Gastrocnemius medialis (tissue), 4 donors: ENCODE measurements at regions not wholly inside any gene's neighbourhood (a gene's known extent, or its start where the extent isn't known, plus 50 kb on each side); places are given as distances from the start of the nearest gene placed in this dataset.

Experiments used
- CTCF ChIP-seq, 5 experiments: fragments of 450-650 bp in 3 of 5; fragments of 200-600 bp in 2 of 5; sonication (generic) in 2 of 5; IDR thresholded peaks in 4 of 5; conservative IDR thresholded peaks in 1 of 5; 1 replicate in 4 of 5; 2 replicates in 1 of 5; pipeline ENCODE4 v1.5.1; 2016 to 2019; ENCODE audit warnings: antibody characterized with exemption in 5 of 5, mild to moderate bottlenecking in 3 of 5, moderate library complexity in 3 of 5
- POLR2A ChIP-seq, 2 donors: fragments of 450-650 bp; IDR thresholded peaks; one replicate each; pipeline ENCODE4 v1.6.1; 2017; ENCODE audit warnings: antibody characterized with exemption in 2 of 2, mild to moderate bottlenecking in 2 of 2, moderate library complexity in 2 of 2

GRCh38 chr10:107741971-107742370 is 577.5 kb upstream of the SORCS1 start:
- TF ChIP-seq CTCF (IDR thresholded peaks at IDR 0.05 in 4 of 5, conservative IDR thresholded peaks at IDR 0.05 in 1 of 5) (no peak), POLR2A (IDR thresholded peaks at IDR 0.05) (no peak)
